ENCODE measurements at regions not wholly inside any gene's neighbourhood (a gene's known extent, or its start where the extent isn't known, plus 50 kb on each side); places are given as distances from the start of the nearest gene placed in this dataset.

DNA sequence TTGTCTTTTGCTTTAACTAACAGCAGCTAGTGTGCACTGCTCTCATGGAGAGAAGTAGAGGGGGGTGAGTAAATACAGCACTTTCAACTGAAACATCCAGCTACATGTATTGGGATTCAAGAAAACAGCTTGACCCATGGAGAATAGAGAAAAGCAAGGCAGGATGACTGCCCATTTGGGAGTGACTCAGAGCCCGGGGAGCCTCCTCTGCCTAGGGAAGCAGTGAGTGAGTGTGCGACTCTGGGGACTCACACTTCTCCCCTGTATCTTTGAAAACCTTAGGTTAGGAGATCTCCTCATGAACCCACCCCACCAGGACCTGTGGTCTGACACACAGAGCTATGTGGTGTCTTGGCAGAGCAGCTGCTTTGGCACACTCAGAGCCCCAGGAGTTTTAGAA lies 82.0 kb upstream of the PTGFR start:
- no peak for ATAC-seq
- intact Hi-C loops (cut with DNase I, micrococcal nuclease): no loop called here
- H3K27me3 Mint-ChIP-seq: peaks cover 4% of the 10 kb centered on the region

GRCh38 chr1:78410643-78411042 lies 80.1 kb upstream of the PTGFR start:
- peaks cover 4% of the 10 kb centered on the region for H3K27me3 Mint-ChIP-seq
- DNase-seq: no peak
- ChIA-PET CTCF (no interaction called here), POLR2A (no interaction called here)
- intact Hi-C loops (cut with DNase I, micrococcal nuclease): no loop called here
- H3K9me3 Mint-ChIP-seq (ENCODE audit: low read depth): peaks cover 2% of the 10 kb centered on the region
- no peak overlapping the region for H3K4me3 Mint-ChIP-seq
- H3K36me3 Mint-ChIP-seq (ENCODE audit: low read depth): no peaks in the 10 kb centered on the region
- no peak for ATAC-seq
- no peaks in the 10 kb centered on the region for H3K4me1 Mint-ChIP-seq
- H3K27ac Mint-ChIP-seq: no peak overlapping the region

More for the DNA sequence above, 82.0 kb upstream of the PTGFR start:
- POLR2A ChIA-PET: no interaction called here
- Mint-ChIP-seq H3K9me3 (ENCODE audit: low read depth) (peaks cover 2% of the 10 kb centered on the region), H3K4me3 (no peak overlapping the region), H3K27ac (no peak overlapping the region), H3K36me3 (ENCODE audit: low read depth) (no peaks in the 10 kb centered on the region), H3K4me1 (no peaks in the 10 kb centered on the region)
- CTCF ChIA-PET: no interaction called here
- no peak for DNase-seq

GRCh38 chr1:78411707-78412106 lies 79.1 kb upstream of the PTGFR start:
- intact Hi-C loops (cut with DNase I, micrococcal nuclease): no loop called here
- ATAC-seq (no peak), DNase-seq (no peak)
- Mint-ChIP-seq H3K9me3 (ENCODE audit: low read depth) (peaks cover 2% of the 10 kb centered on the region), H3K27me3 (peaks cover 4% of the 10 kb centered on the region), H3K27ac (no peak overlapping the region), H3K4me3 (no peak overlapping the region), H3K4me1 (no peaks in the 10 kb centered on the region), H3K36me3 (ENCODE audit: low read depth) (no peaks in the 10 kb centered on the region)
- ChIA-PET CTCF (no interaction called here), POLR2A (no interaction called here)

DNA sequence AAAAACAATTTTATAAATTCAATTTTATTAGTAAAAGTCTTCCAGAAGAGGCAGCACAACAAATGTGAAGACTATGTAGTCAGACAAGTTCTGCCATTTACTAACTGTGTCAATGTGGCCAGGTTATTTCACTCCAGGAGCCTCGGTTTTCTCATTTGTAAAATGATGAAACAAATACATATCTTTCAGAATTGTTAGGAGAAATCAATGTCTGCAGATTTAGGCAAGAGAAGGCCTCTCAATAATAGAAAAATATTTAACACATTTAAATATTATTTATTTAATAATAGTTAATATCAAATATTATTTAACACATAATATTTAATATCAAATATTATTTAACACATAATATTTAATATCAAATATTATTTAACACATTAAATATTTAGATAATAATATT lies 75.6 kb upstream of the PTGFR start:
- POLR2A ChIA-PET: no interaction called here
- H3K4me1 Mint-ChIP-seq: no peaks in the 10 kb centered on the region
- peaks cover 4% of the 10 kb centered on the region for H3K27me3 Mint-ChIP-seq
- intact Hi-C loops (cut with DNase I, micrococcal nuclease): no loop called here
- no peak overlapping the region for H3K4me3 Mint-ChIP-seq
- no peaks in the 10 kb centered on the region for H3K36me3 Mint-ChIP-seq (ENCODE audit: low read depth)
- CTCF ChIA-PET: no interaction called here
- ATAC-seq (no peak), DNase-seq (no peak)
- H3K9me3 Mint-ChIP-seq (ENCODE audit: low read depth): peaks cover 2% of the 10 kb centered on the region
- H3K27ac Mint-ChIP-seq: no peak overlapping the region

GRCh38 chr1:78419309-78419708 lies 71.5 kb upstream of the PTGFR start:
- no peaks in the 10 kb centered on the region for H3K27me3 Mint-ChIP-seq
- no peak overlapping the region for H3K27ac Mint-ChIP-seq
- ATAC-seq: no peak
- CTCF ChIA-PET: interaction anchor here (1.2 kb wide), 1 partner anchor 18 kb away, joined by 4 read pairs; no protein-coding TSS in a partner anchor
- no peaks in the 10 kb centered on the region for H3K36me3 Mint-ChIP-seq (ENCODE audit: low read depth)
- H3K4me3 Mint-ChIP-seq: no peak overlapping the region
- no peaks in the 10 kb centered on the region for H3K9me3 Mint-ChIP-seq (ENCODE audit: low read depth)
- intact Hi-C loops (cut with DNase I, micrococcal nuclease): no loop called here
- no peaks in the 10 kb centered on the region for H3K4me1 Mint-ChIP-seq
- POLR2A ChIA-PET: no interaction called here
- DNase-seq: no peak

GRCh38 chr1:78420181-78420580 lies 70.6 kb upstream of the PTGFR start:
- Mint-ChIP-seq H3K27me3 (no peaks in the 10 kb centered on the region), H3K27ac (no peak overlapping the region), H3K4me1 (no peaks in the 10 kb centered on the region), H3K9me3 (ENCODE audit: low read depth) (no peaks in the 10 kb centered on the region), H3K36me3 (ENCODE audit: low read depth) (no peaks in the 10 kb centered on the region), H3K4me3 (no peak overlapping the region)
- DNase-seq (no peak), ATAC-seq (no peak)
- POLR2A ChIA-PET: no interaction called here
- CTCF ChIA-PET: no interaction called here
- intact Hi-C loops (cut with DNase I, micrococcal nuclease): no loop called here

- no peak overlapping the region for H3K4me3 Mint-ChIP-seq
- DNase-seq: no peak
- no peak overlapping the region for H3K27ac Mint-ChIP-seq
- POLR2A ChIA-PET: no interaction called here
- intact Hi-C loops (cut with DNase I, micrococcal nuclease): no loop called here
- H3K9me3 Mint-ChIP-seq (ENCODE audit: low read depth): no peaks in the 10 kb centered on the region
- no peaks in the 10 kb centered on the region for H3K27me3 Mint-ChIP-seq
- H3K4me1 Mint-ChIP-seq: no peaks in the 10 kb centered on the region
- ATAC-seq: no peak
- no peaks in the 10 kb centered on the region for H3K36me3 Mint-ChIP-seq (ENCODE audit: low read depth)
- CTCF ChIA-PET: no interaction called here
Observed at GRCh38 chr1:78420688-78421087, 70.1 kb upstream of the PTGFR start.

DNA sequence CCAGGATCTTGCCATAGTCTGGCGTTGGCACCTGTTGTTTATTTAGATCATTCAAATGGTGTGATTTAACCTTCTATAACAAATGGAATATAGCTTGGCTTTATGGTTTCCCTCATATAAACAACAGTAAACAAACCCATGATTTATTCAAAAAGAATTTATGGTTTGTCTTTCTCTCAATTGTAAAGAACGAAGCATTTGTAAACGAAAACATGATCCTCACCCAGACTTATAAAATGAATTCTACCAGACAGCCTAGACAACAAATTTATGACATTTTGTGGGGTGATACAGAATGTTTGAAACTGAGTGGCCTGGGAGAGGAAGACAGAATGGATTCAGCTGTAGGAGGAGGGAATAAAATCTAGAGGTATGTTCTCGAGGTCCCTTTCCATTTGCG lies 66.1 kb upstream of the PTGFR start:
- H3K27ac Mint-ChIP-seq: no peak overlapping the region
- no peaks in the 10 kb centered on the region for H3K27me3 Mint-ChIP-seq
- ATAC-seq (no peak), DNase-seq (no peak)
- ChIA-PET POLR2A (no interaction called here), CTCF (interaction anchor here (1.1 kb wide), 1 partner anchor 9 kb away, joined by 3 read pairs; no protein-coding TSS in a partner anchor)
- intact Hi-C loops (cut with DNase I, micrococcal nuclease): no loop called here
- no peaks in the 10 kb centered on the region for H3K9me3 Mint-ChIP-seq (ENCODE audit: low read depth)
- no peaks in the 10 kb centered on the region for H3K4me1 Mint-ChIP-seq
- H3K36me3 Mint-ChIP-seq (ENCODE audit: low read depth): no peaks in the 10 kb centered on the region
- no peak overlapping the region for H3K4me3 Mint-ChIP-seq

DNA sequence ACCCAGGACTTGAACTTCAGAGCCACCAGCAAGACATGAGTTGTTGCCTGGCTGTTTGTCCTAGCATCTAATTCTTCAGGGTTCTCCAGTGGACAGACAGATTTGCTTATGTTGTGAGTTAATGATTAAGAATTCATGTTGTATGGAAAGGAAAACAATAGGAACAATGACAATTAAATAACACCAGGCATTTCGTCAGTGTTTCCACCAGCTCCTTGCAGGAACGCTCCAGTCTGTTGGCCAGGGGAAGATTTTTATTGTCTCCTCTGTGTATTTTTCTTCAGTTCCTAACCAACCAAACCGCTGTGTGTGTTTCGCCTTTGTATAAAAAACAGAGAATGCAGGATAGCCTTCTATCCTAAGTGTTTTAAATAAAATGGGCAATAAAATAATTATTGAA lies 64.4 kb upstream of the PTGFR start:
- intact Hi-C loops (cut with DNase I, micrococcal nuclease): no loop called here
- Mint-ChIP-seq H3K4me3 (no peak overlapping the region), H3K36me3 (ENCODE audit: low read depth) (no peaks in the 10 kb centered on the region), H3K9me3 (ENCODE audit: low read depth) (peaks cover 2% of the 10 kb centered on the region), H3K27ac (no peak overlapping the region), H3K27me3 (no peaks in the 10 kb centered on the region), H3K4me1 (no peaks in the 10 kb centered on the region)
- DNase-seq: no peak
- ChIA-PET CTCF (interaction anchor here (0.8 to 0.9 kb wide), 2 partner anchors 18 to 244 kb away, joined by 3 to 4 read pairs; no protein-coding TSS in a partner anchor), POLR2A (no interaction called here)
- ATAC-seq: no peak

DNA sequence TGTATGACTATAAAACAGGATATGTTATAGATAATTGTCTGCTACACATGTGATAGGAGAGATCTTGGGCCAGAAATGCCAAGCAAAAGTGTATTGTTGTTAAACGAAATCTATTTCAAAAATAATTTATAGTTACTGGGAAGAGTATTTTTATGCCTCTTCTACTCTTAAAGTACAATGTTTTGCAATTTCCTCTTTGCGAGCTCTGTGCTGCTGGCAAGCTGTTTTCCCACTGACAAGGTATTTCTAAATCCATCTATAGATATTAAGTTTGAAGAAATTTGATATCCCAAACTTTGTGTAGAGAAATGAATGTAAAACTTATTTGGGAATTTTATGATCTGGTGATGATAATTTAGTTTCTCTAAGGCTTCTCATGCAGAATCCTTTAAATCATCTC lies 63.3 kb upstream of the PTGFR start:
- Mint-ChIP-seq H3K36me3 (ENCODE audit: low read depth) (no peaks in the 10 kb centered on the region), H3K27me3 (no peaks in the 10 kb centered on the region), H3K27ac (no peak overlapping the region), H3K9me3 (ENCODE audit: low read depth) (peaks cover 4% of the 10 kb centered on the region), H3K4me3 (no peak overlapping the region), H3K4me1 (no peaks in the 10 kb centered on the region)
- ChIA-PET POLR2A (no interaction called here), CTCF (interaction anchor here (0.9 kb wide), 1 partner anchor 245 kb away, joined by 4 read pairs; no protein-coding TSS in a partner anchor)
- intact Hi-C loops (cut with DNase I, micrococcal nuclease): no loop called here
- ATAC-seq (no peak), DNase-seq (no peak)

GRCh38 chr1:78432016-78432415 lies 58.8 kb upstream of the PTGFR start:
- POLR2A ChIA-PET: no interaction called here
- DNase-seq (no peak), ATAC-seq (no peak)
- Mint-ChIP-seq H3K27ac (no peak overlapping the region), H3K27me3 (no peaks in the 10 kb centered on the region), H3K36me3 (ENCODE audit: low read depth) (no peaks in the 10 kb centered on the region), H3K9me3 (ENCODE audit: low read depth) (peaks cover 5% of the 10 kb centered on the region), H3K4me1 (no peaks in the 10 kb centered on the region), H3K4me3 (no peak overlapping the region)
- CTCF ChIA-PET: interaction anchor here (0.9 kb wide), 1 partner anchor 8 kb away, joined by 4 read pairs; no protein-coding TSS in a partner anchor
- intact Hi-C loops (cut with DNase I, micrococcal nuclease): no loop called here

GRCh38 chr1:78434351-78434750 lies 56.4 kb upstream of the PTGFR start:
- H3K27ac Mint-ChIP-seq: no peak overlapping the region
- ATAC-seq (no peak), DNase-seq (no peak)
- intact Hi-C loops (cut with DNase I, micrococcal nuclease): no loop called here
- ChIA-PET POLR2A (no interaction called here), CTCF (no interaction called here)
- H3K4me1 Mint-ChIP-seq: no peaks in the 10 kb centered on the region
- H3K4me3 Mint-ChIP-seq: no peak overlapping the region
- no peaks in the 10 kb centered on the region for H3K27me3 Mint-ChIP-seq
- H3K36me3 Mint-ChIP-seq (ENCODE audit: low read depth): no peaks in the 10 kb centered on the region
- H3K9me3 Mint-ChIP-seq (ENCODE audit: low read depth): peaks cover 10% of the 10 kb centered on the region

DNA sequence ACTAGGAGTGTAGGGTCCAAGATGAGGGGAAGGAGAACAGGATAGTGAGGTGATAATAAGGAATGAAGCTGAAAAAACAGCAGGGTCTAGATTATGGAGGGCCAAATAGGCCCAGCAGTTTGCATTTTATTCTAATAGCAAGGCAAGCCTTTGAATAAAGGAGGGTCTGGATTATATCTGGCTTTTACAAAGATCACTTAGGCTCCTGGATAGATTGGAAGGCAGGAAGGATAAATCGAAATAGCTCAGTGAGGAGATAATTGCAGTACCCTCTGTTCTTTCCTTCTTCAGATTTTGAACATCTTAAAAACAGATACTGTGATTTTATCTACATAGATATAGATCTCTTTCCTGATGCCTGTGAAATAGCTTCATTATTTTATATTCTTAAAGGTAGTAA lies 53.8 kb upstream of the PTGFR start:
- ChIA-PET CTCF (interaction anchor here (1.7 kb wide), 1 partner anchor 18 kb away, joined by 4 read pairs; no protein-coding TSS in a partner anchor), POLR2A (interaction anchor here (0.7 kb wide), 1 partner anchor 471 kb away, joined by 3 read pairs; no protein-coding TSS in a partner anchor)
- DNase-seq (no peak), ATAC-seq (no peak)
- peaks cover 8% of the 10 kb centered on the region for H3K9me3 Mint-ChIP-seq (ENCODE audit: low read depth)
- no peaks in the 10 kb centered on the region for H3K36me3 Mint-ChIP-seq (ENCODE audit: low read depth)
- H3K27ac Mint-ChIP-seq: no peak overlapping the region
- no peaks in the 10 kb centered on the region for H3K27me3 Mint-ChIP-seq
- intact Hi-C loops (cut with DNase I, micrococcal nuclease): no loop called here
- no peak overlapping the region for H3K4me3 Mint-ChIP-seq
- no peaks in the 10 kb centered on the region for H3K4me1 Mint-ChIP-seq

All from activated CD4-positive, alpha-beta T cell treated with anti-CD3 and anti-CD28 coated beads for 36 hours (primary cell).